NT2/D1 (cell line): ENCODE measurements at regions not wholly inside any gene's neighbourhood (a gene's known extent, or its start where the extent isn't known, plus 50 kb on each side); places are given as distances from the start of the nearest gene placed in this dataset.

Source experiments
- YY1 ChIP-seq: IDR thresholded peaks from 2 replicates; pipeline ENCODE4 v1.6.1; 2011; ENCODE audit not compliant: insufficient read length, insufficient read depth
- ZNF274 ChIP-seq: IDR thresholded peaks from 2 replicates; pipeline ENCODE4 v1.6.1; 2011; ENCODE audit warnings: mild to moderate bottlenecking, low read depth, low read length

GRCh38 chr16:8505327-8505991, 84.9 kb downstream of the TMEM114 start:
- no peak for TF ChIP-seq YY1
- TF ChIP-seq ZNF274 = no peak
